ENCODE measurements at regions not wholly inside any gene's neighbourhood (a gene's known extent, or its start where the extent isn't known, plus 50 kb on each side); places are given as distances from the start of the nearest gene placed in this dataset.

- Mint-ChIP-seq H3K27me3 (ENCODE audit: unreplicated experiment) (no peaks in the 10 kb centered on the region), H3K9me3 (ENCODE audit: low read depth, unreplicated experiment) (peaks cover 6% of the 10 kb centered on the region), H3K4me3 (ENCODE audit: low read depth, unreplicated experiment) (no peak overlapping the region), H3K27ac (ENCODE audit: unreplicated experiment) (peak overlapping the region; percentile 68), H3K4me1 (ENCODE audit: low read depth, unreplicated experiment) (peaks cover 59% of the 10 kb centered on the region), H3K36me3 (ENCODE audit: insufficient read depth, unreplicated experiment) (peaks cover 11% of the 10 kb centered on the region)
- intact Hi-C loops (cut with micrococcal nuclease; ENCODE audit: unreplicated experiment): loop anchor here (5.0 to 10.0 kb wide), 4 partner anchors 111 to 388 kb away; no protein-coding TSS in a partner anchor
- CTCF ChIA-PET: no interaction called here
- DNase-seq: no peak
- TF ChIP-seq CTCF (IDR thresholded peaks at IDR 0.05; ENCODE audit: unreplicated experiment): no peak
- no TSS peak for BruUV-seq (replicated peaks)
Observed at GRCh38 chr1:218872928-218873327, 300.8 kb upstream of the LYPLAL1 start.

DNA sequence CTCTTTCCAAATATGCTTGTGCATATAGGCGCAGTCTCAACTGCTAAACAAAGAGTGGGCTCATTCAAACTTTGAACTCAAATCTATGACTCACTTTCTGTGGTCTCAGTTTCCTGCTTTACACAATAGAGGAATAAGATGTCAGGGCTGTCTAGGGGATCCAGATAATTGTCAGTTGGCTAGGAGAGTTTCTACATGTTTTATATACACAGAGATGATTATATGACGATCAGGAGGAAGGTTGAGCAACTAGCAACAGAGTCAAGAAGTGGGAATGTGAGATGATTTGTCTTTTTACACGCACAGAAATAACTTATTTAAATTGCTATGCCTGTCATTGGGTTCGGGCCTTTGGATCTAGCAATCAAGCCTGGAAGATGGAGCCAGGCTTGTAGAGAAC lies 299.4 kb upstream of the LYPLAL1 start:
- DNase-seq: peak; percentile 52
- peak overlapping the region; percentile 68 for H3K27ac Mint-ChIP-seq (ENCODE audit: unreplicated experiment)
- intact Hi-C loops (cut with micrococcal nuclease; ENCODE audit: unreplicated experiment): loop anchor here (1.0 to 10.0 kb wide), 9 partner anchors 51 to 390 kb away; no protein-coding TSS in a partner anchor
- CTCF ChIA-PET: interaction anchor here (1.1 to 2.9 kb wide), 5 partner anchors 9 to 526 kb away, joined by 3 to 16 read pairs (median 8); no protein-coding TSS in a partner anchor
- BruUV-seq (replicated peaks): no TSS peak
- peaks cover 6% of the 10 kb centered on the region for H3K9me3 Mint-ChIP-seq (ENCODE audit: low read depth, unreplicated experiment)
- H3K36me3 Mint-ChIP-seq (ENCODE audit: insufficient read depth, unreplicated experiment): peaks cover 11% of the 10 kb centered on the region
- no peaks in the 10 kb centered on the region for H3K27me3 Mint-ChIP-seq (ENCODE audit: unreplicated experiment)
- H3K4me3 Mint-ChIP-seq (ENCODE audit: low read depth, unreplicated experiment): peak overlapping the region; percentile 47
- peaks cover 59% of the 10 kb centered on the region for H3K4me1 Mint-ChIP-seq (ENCODE audit: low read depth, unreplicated experiment)
- TF ChIP-seq CTCF (IDR thresholded peaks at IDR 0.05; ENCODE audit: unreplicated experiment): no peak

DNA sequence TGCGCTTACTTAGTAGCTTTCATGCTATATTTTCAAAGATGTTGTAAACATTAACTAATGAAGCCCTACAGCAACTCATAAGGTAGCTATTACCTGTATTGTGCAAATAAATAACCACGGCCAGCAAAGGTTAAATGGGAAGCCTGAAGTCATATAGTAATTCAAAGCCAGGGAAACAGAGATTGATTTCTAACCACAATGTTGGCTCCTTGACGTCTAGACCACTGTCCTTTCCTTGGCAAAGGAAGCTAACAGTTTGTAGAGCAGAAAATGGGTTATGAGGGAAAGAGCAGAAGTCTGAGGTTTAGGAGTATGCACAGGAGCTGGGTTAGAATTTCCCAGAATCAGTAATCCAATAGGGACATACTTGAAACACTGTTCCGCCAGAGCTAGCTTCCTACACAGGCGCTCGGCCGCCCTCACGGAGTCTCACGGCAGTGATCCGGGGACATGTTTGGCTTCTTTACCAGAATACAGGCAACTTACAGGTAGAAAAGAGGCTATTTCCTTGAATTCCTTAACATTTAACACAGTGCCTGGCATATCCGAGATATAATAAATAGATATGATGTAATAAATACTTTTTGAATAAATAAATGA lies 298.8 kb upstream of the LYPLAL1 start:
- intact Hi-C loops (cut with micrococcal nuclease; ENCODE audit: unreplicated experiment): loop anchor here (1.0 to 10.0 kb wide), 10 partner anchors 52 to 528 kb away; partner anchors contain the start of gene TGFB2
- peak; percentile 72 for DNase-seq
- peaks cover 60% of the 10 kb centered on the region for H3K4me1 Mint-ChIP-seq (ENCODE audit: low read depth, unreplicated experiment)
- CTCF ChIA-PET: interaction anchor here (1.1 to 2.9 kb wide), 5 partner anchors 9 to 526 kb away, joined by 3 to 16 read pairs (median 8); no protein-coding TSS in a partner anchor
- peak overlapping the region; percentile 47 for H3K4me3 Mint-ChIP-seq (ENCODE audit: low read depth, unreplicated experiment)
- H3K36me3 Mint-ChIP-seq (ENCODE audit: insufficient read depth, unreplicated experiment): peaks cover 11% of the 10 kb centered on the region
- H3K27ac Mint-ChIP-seq (ENCODE audit: unreplicated experiment): peak overlapping the region; percentile 68
- peaks cover 6% of the 10 kb centered on the region for H3K9me3 Mint-ChIP-seq (ENCODE audit: low read depth, unreplicated experiment)
- no peaks in the 10 kb centered on the region for H3K27me3 Mint-ChIP-seq (ENCODE audit: unreplicated experiment)
- no TSS peak for BruUV-seq (replicated peaks)
- no peak for TF ChIP-seq CTCF (IDR thresholded peaks at IDR 0.05; ENCODE audit: unreplicated experiment)

DNA sequence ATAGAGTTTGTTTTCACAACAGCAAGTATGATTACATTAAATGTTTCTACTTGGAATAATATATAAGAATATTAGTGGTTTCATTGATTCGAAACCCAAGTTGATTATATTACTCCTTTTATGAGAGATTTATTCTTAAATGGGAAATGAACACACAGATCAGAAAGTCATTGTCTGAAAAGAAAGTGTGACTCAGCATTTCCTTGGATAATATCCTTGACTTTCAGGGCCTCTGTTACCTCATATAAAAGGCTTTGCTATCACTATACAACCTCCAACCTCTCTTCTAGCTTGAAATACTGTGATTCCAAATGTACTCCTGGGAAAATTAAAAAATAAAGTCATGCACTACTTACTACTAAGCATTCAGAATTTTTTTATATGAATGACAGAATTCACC lies 295.3 kb upstream of the LYPLAL1 start:
- no peak for DNase-seq
- H3K4me3 Mint-ChIP-seq (ENCODE audit: low read depth, unreplicated experiment): no peak overlapping the region
- peaks cover 11% of the 10 kb centered on the region for H3K36me3 Mint-ChIP-seq (ENCODE audit: insufficient read depth, unreplicated experiment)
- intact Hi-C loops (cut with micrococcal nuclease; ENCODE audit: unreplicated experiment): loop anchor here (5.0 to 10.0 kb wide), 3 partner anchors 306 to 531 kb away; partner anchors contain the start of gene TGFB2
- no TSS peak for BruUV-seq (replicated peaks)
- no peak for TF ChIP-seq CTCF (IDR thresholded peaks at IDR 0.05; ENCODE audit: unreplicated experiment)
- H3K27me3 Mint-ChIP-seq (ENCODE audit: unreplicated experiment): no peaks in the 10 kb centered on the region
- H3K9me3 Mint-ChIP-seq (ENCODE audit: low read depth, unreplicated experiment): no peaks in the 10 kb centered on the region
- H3K27ac Mint-ChIP-seq (ENCODE audit: unreplicated experiment): peak overlapping the region; percentile 68
- H3K4me1 Mint-ChIP-seq (ENCODE audit: low read depth, unreplicated experiment): peaks cover 54% of the 10 kb centered on the region
- CTCF ChIA-PET: interaction anchor here (0.7 kb wide), 2 partner anchors 67 to 183 kb away, joined by 3 read pairs; no protein-coding TSS in a partner anchor
